K562 (cell line): ENCODE measurements at regions not wholly inside any gene's neighbourhood (a gene's known extent, or its start where the extent isn't known, plus 50 kb on each side); places are given as distances from the start of the nearest gene placed in this dataset.

Experiments used
- ATAC-seq: fragments of 200-7000 bp; cut with Tn5 transposase; 3 replicates; pipeline ENCODE4 v1.9.1; 2020; ENCODE audit warnings: moderate library complexity
- BruUV-seq: library from RNA; stranded (reverse); fragments of 400-500 nt; replicated peaks from 2 replicates; lab custom pipeline; 2021; lab: Mats Ljungman, UMichigan
- CTCF ChIA-PET: fragments of 300-600 bp; formaldehyde crosslinking; extraction: SDS; loops from one replicate; lab custom pipeline; 2021; ENCODE audit warnings: low intra/inter-chr PET ratio; lab: Yijun Ruan, JAX
- POLR2A ChIA-PET: fragments of 300-600, 350-650 bp; sonication (Branson Sonifier 250); formaldehyde crosslinking; extraction: SDS; loops from one replicate; lab custom pipeline; 2021; ENCODE audit warnings: antibody characterized with exemption, inconsistent platforms; lab: Yijun Ruan, JAX
- DNase-seq, 4 experiments: peaks; one replicate each; pipeline versions ENCODE4 v3.0.0 to v3.0.0-alpha.2; 2011 to 2018; ENCODE audit warnings: low spot score in 3 of 4, mixed read lengths in 3 of 4; ENCODE audit errors: extremely low read depth in 1 of 4
- FAIRE-seq: peaks from 2 replicates; lab custom pipeline; 2011; peaks lifted over from hg19 to GRCh38; lab: Jason Lieb, UNC
- H2AFZ ChIP-seq: 2 replicates; pipeline ENCODE4 v1.6.0; 2011; ENCODE audit warnings: low read depth, low read length, control low read depth, inconsistent platforms
- H3K27ac ChIP-seq: fragments of 200-600 bp; 3 replicates; pipeline ENCODE4 v1.8.0; 2011; ENCODE audit warnings: low read depth, mild to moderate bottlenecking, control low read depth, inconsistent platforms, low read length, moderate library complexity, mixed read lengths; ENCODE audit errors: extremely low read depth
- H3K27me3 ChIP-seq, 2 experiments: fragments of 300-600 bp in 1 of 2; 2 replicates in 1 of 2; 3 replicates in 1 of 2; pipeline versions ENCODE4 v1.6.0 to v1.8.0; 2011; ENCODE audit warnings: inconsistent platforms in 2 of 2, low read length in 2 of 2, mild to moderate bottlenecking in 1 of 2, mixed read lengths in 1 of 2, moderate library complexity in 1 of 2; ENCODE audit not compliant: control insufficient read depth in 2 of 2, insufficient read depth in 2 of 2
- H3K36me3 ChIP-seq: fragments of 300-600 bp; 3 replicates; pipeline ENCODE4 v1.8.0; 2011; ENCODE audit warnings: mild to moderate bottlenecking, low read length, inconsistent platforms; ENCODE audit not compliant: control insufficient read depth, insufficient read depth
- H3K4me1 ChIP-seq, 2 experiments: fragments of 200-600 bp in 1 of 2; replicated peaks in 1 of 2; 2 replicates in 1 of 2; 3 replicates in 1 of 2; pipeline versions ENCODE4 v1.5.1 to v1.8.0; 2011; ENCODE audit warnings: inconsistent platforms in 2 of 2, low read length in 2 of 2, mild to moderate bottlenecking in 1 of 2, mixed read lengths in 1 of 2, moderate library complexity in 1 of 2; ENCODE audit not compliant: control insufficient read depth in 2 of 2, insufficient read depth in 2 of 2
- H3K4me2 ChIP-seq: 2 replicates; pipeline ENCODE4 v1.6.1; 2011; ENCODE audit warnings: low read length, control low read depth, inconsistent platforms, mixed read lengths; ENCODE audit not compliant: insufficient read depth
- H3K4me3 ChIP-seq: fragments of 200-600 bp; sonication (generic), shearing (Covaris generic); 2 replicates; pipeline ENCODE4 v1.5.1; 2016; ENCODE audit warnings: control low read depth, inconsistent platforms
- H3K79me2 ChIP-seq: fragments of 200-600 bp; 3 replicates; pipeline ENCODE4 v1.8.0; 2011; ENCODE audit warnings: low read length, inconsistent platforms; ENCODE audit not compliant: control insufficient read depth, insufficient read depth
- H3K9ac ChIP-seq, 2 experiments: 2 replicates each; pipeline versions ENCODE4 v1.6.0 to v1.6.1; 2011; ENCODE audit warnings: low read depth in 2 of 2, low read length in 2 of 2, control low read depth in 1 of 2, inconsistent platforms in 1 of 2, mild to moderate bottlenecking in 1 of 2, mixed read lengths in 1 of 2; ENCODE audit not compliant: insufficient read depth in 1 of 2
- H3K9me1 ChIP-seq: one replicate; pipeline ENCODE4 v1.6.0; 2011; ENCODE audit warnings: inconsistent platforms, mild to moderate bottlenecking, low read length, moderate library complexity; ENCODE audit not compliant: control insufficient read depth, insufficient read depth
- H3K9me3 ChIP-seq: replicated peaks from 2 replicates; pipeline ENCODE4 v1.5.1; 2011; ENCODE audit warnings: low read depth, low read length, inconsistent platforms; ENCODE audit not compliant: control insufficient read depth, insufficient read depth
- H4K20me1 ChIP-seq: replicated peaks from 2 replicates; pipeline ENCODE4 v1.6.1; 2011; ENCODE audit warnings: low read length, inconsistent platforms, mixed read lengths; ENCODE audit not compliant: control insufficient read depth, insufficient read depth
- DNMT1 ChIP-seq: fragments of 450-650 bp; IDR thresholded peaks from 2 replicates; pipeline ENCODE4 v1.6.1; 2016; ENCODE audit warnings: antibody characterized with exemption, mild to moderate bottlenecking
- TAF15 ChIP-seq: fragments of 200-400 bp; formaldehyde crosslinking; IDR thresholded peaks from 2 replicates; pipeline ENCODE4 v1.6.1; 2017; ENCODE audit warnings: mild to moderate bottlenecking, low read depth, low read length, moderate library complexity
- WGBS: fragments of 100-300 bp; shearing (Covaris generic); methylation state at CpG from one replicate; pipeline ENCODE4 v1.1.6; 2016; ENCODE audit warnings: low coverage, mixed read lengths; ENCODE audit not compliant: insufficient coverage; ENCODE audit errors: missing lambda C conversion rate; 5-methylcytosine and 5-hydroxymethylcytosine counted together
- in situ Hi-C: fragments of 300-500 bp; cut with MboI; formaldehyde crosslinking; loops from 4 replicates; pipeline ENCODE4 v1.15.0; 2018; ENCODE audit warnings: inconsistent platforms, mixed read lengths
- intact Hi-C: fragments of 100-400 bp; cut with micrococcal nuclease; formaldehyde crosslinking; loops from 2 replicates; pipeline ENCODE4 v1.14.2; 2022
- TF ChIP-seq, protein P1 (sequence below): fragments of 200-400 bp; formaldehyde crosslinking; IDR thresholded peaks from 2 replicates; pipeline ENCODE4 v1.6.1; 2017; ENCODE audit warnings: mild to moderate bottlenecking, low read depth, low read length, moderate library complexity
- TF ChIP-seq, protein P2 (sequence below): IDR thresholded peaks from 2 replicates; pipeline ENCODE4 v1.6.1; 2011; ENCODE audit warnings: borderline replicate concordance, low read depth, mild to moderate bottlenecking, moderate library complexity, low read length; ENCODE audit not compliant: insufficient read depth, poor library complexity, severe bottlenecking
- TF ChIP-seq, protein P3 (sequence below): fragments of 450-650 bp; IDR thresholded peaks from 2 replicates; pipeline ENCODE4 v1.6.1; 2018; ENCODE audit not compliant: partially characterized antibody
- TF ChIP-seq, protein P4 (sequence below): sonication (generic); IDR thresholded peaks from 2 replicates; pipeline ENCODE4 v1.6.1; 2016

DNA sequence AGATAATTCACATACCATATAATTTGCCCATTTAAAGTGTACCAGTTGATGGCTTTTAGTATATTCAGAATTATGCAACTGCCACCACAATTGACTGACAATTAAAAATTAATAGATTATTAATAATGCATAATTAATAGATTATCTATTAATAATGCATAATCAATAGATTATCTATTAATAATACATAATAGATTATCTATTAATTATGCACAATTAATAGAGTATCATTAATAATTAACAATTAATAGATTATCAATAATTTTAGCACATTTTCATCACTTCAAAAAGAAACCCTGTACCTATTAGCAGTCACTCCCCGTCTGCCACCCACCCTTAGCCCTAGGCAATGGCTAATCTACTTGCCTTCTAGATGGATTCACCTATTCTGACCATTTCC lies 108.6 kb upstream of the NR3C2 start (continued):
- TF ChIP-seq, protein P1, sequence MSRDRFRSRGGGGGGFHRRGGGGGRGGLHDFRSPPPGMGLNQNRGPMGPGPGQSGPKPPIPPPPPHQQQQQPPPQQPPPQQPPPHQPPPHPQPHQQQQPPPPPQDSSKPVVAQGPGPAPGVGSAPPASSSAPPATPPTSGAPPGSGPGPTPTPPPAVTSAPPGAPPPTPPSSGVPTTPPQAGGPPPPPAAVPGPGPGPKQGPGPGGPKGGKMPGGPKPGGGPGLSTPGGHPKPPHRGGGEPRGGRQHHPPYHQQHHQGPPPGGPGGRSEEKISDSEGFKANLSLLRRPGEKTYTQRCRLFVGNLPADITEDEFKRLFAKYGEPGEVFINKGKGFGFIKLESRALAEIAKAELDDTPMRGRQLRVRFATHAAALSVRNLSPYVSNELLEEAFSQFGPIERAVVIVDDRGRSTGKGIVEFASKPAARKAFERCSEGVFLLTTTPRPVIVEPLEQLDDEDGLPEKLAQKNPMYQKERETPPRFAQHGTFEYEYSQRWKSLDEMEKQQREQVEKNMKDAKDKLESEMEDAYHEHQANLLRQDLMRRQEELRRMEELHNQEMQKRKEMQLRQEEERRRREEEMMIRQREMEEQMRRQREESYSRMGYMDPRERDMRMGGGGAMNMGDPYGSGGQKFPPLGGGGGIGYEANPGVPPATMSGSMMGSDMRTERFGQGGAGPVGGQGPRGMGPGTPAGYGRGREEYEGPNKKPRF: no peak
- TF ChIP-seq, protein P2, sequence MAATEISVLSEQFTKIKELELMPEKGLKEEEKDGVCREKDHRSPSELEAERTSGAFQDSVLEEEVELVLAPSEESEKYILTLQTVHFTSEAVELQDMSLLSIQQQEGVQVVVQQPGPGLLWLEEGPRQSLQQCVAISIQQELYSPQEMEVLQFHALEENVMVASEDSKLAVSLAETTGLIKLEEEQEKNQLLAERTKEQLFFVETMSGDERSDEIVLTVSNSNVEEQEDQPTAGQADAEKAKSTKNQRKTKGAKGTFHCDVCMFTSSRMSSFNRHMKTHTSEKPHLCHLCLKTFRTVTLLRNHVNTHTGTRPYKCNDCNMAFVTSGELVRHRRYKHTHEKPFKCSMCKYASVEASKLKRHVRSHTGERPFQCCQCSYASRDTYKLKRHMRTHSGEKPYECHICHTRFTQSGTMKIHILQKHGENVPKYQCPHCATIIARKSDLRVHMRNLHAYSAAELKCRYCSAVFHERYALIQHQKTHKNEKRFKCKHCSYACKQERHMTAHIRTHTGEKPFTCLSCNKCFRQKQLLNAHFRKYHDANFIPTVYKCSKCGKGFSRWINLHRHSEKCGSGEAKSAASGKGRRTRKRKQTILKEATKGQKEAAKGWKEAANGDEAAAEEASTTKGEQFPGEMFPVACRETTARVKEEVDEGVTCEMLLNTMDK: no peak

DNA sequence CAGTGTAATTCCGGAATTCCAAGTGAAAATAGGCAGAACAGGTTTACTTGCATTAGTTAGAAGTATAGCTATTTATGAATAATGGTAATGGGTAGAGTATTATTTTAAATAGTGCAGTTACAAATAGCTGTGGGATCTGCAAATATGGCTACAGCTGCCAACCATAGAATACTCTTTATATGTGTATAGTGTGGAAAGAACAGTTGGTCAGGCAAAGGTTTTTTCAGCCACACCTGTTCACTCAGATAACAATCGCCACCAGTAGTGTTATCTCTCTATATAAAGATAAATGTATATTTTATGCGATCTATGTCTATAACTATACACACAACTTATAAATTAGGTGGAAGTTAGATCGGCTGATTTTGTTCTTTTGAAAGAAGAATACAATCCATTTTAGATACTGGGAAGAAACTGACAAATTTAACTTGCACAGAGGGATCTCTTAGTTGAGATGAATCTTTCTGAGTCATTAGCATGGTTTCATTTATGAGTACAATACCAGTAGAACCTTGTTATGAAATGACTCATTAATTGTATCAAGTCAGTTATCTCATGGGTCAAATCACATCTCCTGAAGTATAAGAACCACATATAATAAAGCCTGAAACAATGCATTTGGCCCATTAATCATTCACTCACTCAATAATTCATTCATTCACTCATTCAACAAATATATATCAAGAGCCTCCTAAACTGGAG lies 100.9 kb upstream of the NR3C2 start:
- FAIRE-seq: no peak
- no peak for ATAC-seq
- Histone ChIP-seq H3K9me3 (no peaks in the 10 kb centered on the region), H4K20me1 (no peaks in the 10 kb centered on the region), H3K27ac (no peak overlapping the region), H3K27me3 (no peaks in the 10 kb centered on the region), H3K4me1 (no peaks in the 10 kb centered on the region), H3K79me2 (no peaks in the 10 kb centered on the region), H3K4me3 (no peak overlapping the region), H3K9me1 (no peaks in the 10 kb centered on the region), H3K36me3 (no peaks in the 10 kb centered on the region), H3K9ac (no peak overlapping the region), H2AFZ (no peak overlapping the region), H3K4me2 (no peak overlapping the region)
- WGBS: 1% methylated on average over 4 of the region's 4 CpGs
- POLR2A ChIA-PET: no interaction called here
- CTCF ChIA-PET: no interaction called here
- in situ Hi-C loops: no loop called here
- DNase-seq: no peak
- BruUV-seq: no TSS peak
- intact Hi-C loops: no loop called here
- TF ChIP-seq DNMT1: no peak
- TF ChIP-seq, protein P3, sequence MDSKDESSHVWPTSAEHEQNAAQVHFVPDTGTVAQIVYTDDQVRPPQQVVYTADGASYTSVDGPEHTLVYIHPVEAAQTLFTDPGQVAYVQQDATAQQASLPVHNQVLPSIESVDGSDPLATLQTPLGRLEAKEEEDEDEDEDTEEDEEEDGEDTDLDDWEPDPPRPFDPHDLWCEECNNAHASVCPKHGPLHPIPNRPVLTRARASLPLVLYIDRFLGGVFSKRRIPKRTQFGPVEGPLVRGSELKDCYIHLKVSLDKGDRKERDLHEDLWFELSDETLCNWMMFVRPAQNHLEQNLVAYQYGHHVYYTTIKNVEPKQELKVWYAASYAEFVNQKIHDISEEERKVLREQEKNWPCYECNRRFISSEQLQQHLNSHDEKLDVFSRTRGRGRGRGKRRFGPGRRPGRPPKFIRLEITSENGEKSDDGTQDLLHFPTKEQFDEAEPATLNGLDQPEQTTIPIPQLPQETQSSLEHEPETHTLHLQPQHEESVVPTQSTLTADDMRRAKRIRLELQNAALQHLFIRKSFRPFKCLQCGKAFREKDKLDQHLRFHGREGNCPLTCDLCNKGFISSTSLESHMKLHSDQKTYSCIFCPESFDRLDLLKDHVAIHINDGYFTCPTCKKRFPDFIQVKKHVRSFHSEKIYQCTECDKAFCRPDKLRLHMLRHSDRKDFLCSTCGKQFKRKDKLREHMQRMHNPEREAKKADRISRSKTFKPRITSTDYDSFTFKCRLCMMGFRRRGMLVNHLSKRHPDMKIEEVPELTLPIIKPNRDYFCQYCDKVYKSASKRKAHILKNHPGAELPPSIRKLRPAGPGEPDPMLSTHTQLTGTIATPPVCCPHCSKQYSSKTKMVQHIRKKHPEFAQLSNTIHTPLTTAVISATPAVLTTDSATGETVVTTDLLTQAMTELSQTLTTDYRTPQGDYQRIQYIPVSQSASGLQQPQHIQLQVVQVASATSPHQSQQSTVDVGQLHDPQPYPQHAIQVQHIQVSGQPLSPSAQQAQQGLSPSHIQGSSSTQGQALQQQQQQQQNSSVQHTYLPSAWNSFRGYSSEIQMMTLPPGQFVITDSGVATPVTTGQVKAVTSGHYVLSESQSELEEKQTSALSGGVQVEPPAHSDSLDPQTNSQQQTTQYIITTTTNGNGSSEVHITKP: no peak
- TF ChIP-seq, protein P4, sequence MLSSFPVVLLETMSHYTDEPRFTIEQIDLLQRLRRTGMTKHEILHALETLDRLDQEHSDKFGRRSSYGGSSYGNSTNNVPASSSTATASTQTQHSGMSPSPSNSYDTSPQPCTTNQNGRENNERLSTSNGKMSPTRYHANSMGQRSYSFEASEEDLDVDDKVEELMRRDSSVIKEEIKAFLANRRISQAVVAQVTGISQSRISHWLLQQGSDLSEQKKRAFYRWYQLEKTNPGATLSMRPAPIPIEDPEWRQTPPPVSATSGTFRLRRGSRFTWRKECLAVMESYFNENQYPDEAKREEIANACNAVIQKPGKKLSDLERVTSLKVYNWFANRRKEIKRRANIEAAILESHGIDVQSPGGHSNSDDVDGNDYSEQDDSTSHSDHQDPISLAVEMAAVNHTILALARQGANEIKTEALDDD: no peak
- TF ChIP-seq TAF15: no peak
